OCI-LY7 (cell line): ENCODE measurements at regions not wholly inside any gene's neighbourhood (a gene's known extent, or its start where the extent isn't known, plus 50 kb on each side); places are given as distances from the start of the nearest gene placed in this dataset.

ENCODE experiments used
- EZH2phosphoT487 ChIP-seq: fragments of 200-600 bp; sonication (generic); IDR thresholded peaks from 2 replicates; pipeline ENCODE4 v1.6.1; 2018; ENCODE audit warnings: low read depth, borderline replicate concordance, mild to moderate bottlenecking, mixed run types, antibody characterized with exemption, low read length, moderate library complexity, mixed read lengths
- TF ChIP-seq, protein P1 (sequence below): fragments of 200-600 bp; sonication (generic); conservative IDR thresholded peaks from 2 replicates; pipeline ENCODE4 v1.5.1; 2014; ENCODE audit warnings: mild to moderate bottlenecking, antibody characterized with exemption, low read length, moderate library complexity, mixed read lengths

DNA sequence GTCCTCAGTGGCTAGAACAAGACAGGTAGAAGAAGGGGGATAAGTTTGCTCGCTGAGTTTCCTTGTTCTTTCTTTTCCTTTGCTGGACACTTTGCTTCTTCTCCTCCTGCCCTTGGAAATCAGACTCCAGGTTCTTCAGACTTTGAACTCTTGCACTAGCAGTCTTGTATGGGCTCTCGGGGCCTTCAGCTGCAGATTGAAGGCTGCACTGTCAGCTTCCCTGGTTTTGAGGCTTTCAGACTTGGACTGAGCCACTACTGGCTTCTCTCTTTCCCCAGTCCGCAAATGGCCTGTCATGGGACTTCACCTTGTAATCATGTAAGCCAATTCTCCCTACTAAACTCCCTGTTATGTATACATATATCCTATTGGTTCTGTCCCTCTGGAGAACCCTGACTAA, 379.8 kb downstream of the NDFIP2 start:
- TF ChIP-seq, protein P1, sequence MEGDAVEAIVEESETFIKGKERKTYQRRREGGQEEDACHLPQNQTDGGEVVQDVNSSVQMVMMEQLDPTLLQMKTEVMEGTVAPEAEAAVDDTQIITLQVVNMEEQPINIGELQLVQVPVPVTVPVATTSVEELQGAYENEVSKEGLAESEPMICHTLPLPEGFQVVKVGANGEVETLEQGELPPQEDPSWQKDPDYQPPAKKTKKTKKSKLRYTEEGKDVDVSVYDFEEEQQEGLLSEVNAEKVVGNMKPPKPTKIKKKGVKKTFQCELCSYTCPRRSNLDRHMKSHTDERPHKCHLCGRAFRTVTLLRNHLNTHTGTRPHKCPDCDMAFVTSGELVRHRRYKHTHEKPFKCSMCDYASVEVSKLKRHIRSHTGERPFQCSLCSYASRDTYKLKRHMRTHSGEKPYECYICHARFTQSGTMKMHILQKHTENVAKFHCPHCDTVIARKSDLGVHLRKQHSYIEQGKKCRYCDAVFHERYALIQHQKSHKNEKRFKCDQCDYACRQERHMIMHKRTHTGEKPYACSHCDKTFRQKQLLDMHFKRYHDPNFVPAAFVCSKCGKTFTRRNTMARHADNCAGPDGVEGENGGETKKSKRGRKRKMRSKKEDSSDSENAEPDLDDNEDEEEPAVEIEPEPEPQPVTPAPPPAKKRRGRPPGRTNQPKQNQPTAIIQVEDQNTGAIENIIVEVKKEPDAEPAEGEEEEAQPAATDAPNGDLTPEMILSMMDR, result no peak
- TF ChIP-seq EZH2phosphoT487, result no peak
